ENCODE measurements at regions not wholly inside any gene's neighbourhood (a gene's known extent, or its start where the extent isn't known, plus 50 kb on each side); places are given as distances from the start of the nearest gene placed in this dataset.

- ChIA-PET POLR2A (no interaction called here), CTCF (interaction anchor here (0.5 to 1.3 kb wide), 4 partner anchors 12 to 1306 kb away, joined by 3 to 4 read pairs (median 3); no protein-coding TSS in a partner anchor)
- no peaks in the 10 kb centered on the region for H3K9me3 Mint-ChIP-seq (ENCODE audit: unreplicated experiment)
- no TSS peak for BruUV-seq (replicated peaks)
- TF ChIP-seq, protein P1, sequence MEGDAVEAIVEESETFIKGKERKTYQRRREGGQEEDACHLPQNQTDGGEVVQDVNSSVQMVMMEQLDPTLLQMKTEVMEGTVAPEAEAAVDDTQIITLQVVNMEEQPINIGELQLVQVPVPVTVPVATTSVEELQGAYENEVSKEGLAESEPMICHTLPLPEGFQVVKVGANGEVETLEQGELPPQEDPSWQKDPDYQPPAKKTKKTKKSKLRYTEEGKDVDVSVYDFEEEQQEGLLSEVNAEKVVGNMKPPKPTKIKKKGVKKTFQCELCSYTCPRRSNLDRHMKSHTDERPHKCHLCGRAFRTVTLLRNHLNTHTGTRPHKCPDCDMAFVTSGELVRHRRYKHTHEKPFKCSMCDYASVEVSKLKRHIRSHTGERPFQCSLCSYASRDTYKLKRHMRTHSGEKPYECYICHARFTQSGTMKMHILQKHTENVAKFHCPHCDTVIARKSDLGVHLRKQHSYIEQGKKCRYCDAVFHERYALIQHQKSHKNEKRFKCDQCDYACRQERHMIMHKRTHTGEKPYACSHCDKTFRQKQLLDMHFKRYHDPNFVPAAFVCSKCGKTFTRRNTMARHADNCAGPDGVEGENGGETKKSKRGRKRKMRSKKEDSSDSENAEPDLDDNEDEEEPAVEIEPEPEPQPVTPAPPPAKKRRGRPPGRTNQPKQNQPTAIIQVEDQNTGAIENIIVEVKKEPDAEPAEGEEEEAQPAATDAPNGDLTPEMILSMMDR (IDR thresholded peaks at IDR 0.05; ENCODE audit: unreplicated experiment), result no peak
- no peak overlapping the region for H3K27ac Mint-ChIP-seq (ENCODE audit: low read depth, unreplicated experiment)
- peaks cover 6% of the 10 kb centered on the region for H3K4me1 Mint-ChIP-seq (ENCODE audit: insufficient read depth, unreplicated experiment)
- no peaks in the 10 kb centered on the region for H3K36me3 Mint-ChIP-seq (ENCODE audit: insufficient read depth, unreplicated experiment)
- H3K27me3 Mint-ChIP-seq (ENCODE audit: insufficient read depth, unreplicated experiment), result peaks cover 75% of the 10 kb centered on the region
- no peak for DNase-seq (ENCODE audit: unreplicated experiment)
- no peak overlapping the region for H3K4me3 Mint-ChIP-seq (ENCODE audit: unreplicated experiment)
- intact Hi-C loops (cut with micrococcal nuclease), result no loop called here
Observed at GRCh38 chr10:50992356-50992901, 81.9 kb upstream of the PRKG1 start.

DNA sequence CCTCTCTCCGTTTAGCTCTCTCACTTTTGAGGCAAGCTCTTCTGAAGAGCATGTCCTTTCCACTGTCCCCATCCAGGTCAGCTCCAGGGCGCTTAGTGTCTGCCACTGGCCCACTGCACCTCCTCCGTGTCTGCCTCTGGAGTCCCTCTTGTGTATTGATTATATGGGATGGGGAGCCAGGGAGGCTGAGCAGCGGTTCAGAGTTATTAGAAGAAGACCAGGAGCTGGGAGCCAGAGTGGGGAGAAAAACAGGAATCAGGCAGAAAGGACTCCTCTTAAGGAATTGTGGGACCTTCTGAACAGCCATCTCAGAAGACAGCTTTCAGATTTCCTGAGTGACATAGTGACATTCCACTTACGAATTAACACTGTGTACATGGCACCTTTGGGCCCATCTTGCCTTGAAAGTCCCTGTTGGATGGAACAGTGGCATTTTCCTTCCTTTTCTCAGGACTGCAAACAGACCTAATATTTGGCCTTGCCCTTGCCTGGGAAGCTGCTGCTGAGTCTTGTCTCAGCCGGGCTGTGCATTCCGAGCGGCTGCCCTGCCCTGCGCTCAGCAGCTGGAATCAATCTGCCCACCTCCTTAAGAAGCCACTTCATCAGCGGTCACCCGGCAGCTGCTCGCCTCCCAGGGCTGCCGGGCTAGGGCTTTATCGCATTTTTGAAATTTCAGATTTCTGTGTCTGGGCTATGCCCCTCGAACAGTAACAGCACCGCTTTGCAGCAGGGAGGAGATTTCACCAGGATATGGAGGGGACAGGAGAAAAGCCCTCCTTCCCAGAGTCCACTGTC, 81.1 kb upstream of the PRKG1 start:
- TF ChIP-seq, protein P1 (IDR thresholded peaks at IDR 0.05; ENCODE audit: unreplicated experiment), result no peak
- ChIA-PET POLR2A (no interaction called here), CTCF (interaction anchor here (0.5 to 0.8 kb wide), 3 partner anchors 1059 to 1306 kb away, joined by 3 read pairs; no protein-coding TSS in a partner anchor)
- H3K27ac Mint-ChIP-seq (ENCODE audit: low read depth, unreplicated experiment), result no peak overlapping the region
- H3K36me3 Mint-ChIP-seq (ENCODE audit: insufficient read depth, unreplicated experiment), result no peaks in the 10 kb centered on the region
- intact Hi-C loops (cut with micrococcal nuclease), result no loop called here
- DNase-seq (ENCODE audit: unreplicated experiment), result no peak
- no TSS peak for BruUV-seq (replicated peaks)
- H3K4me1 Mint-ChIP-seq (ENCODE audit: insufficient read depth, unreplicated experiment), result peaks cover 6% of the 10 kb centered on the region
- H3K9me3 Mint-ChIP-seq (ENCODE audit: unreplicated experiment), result no peaks in the 10 kb centered on the region
- H3K4me3 Mint-ChIP-seq (ENCODE audit: unreplicated experiment), result no peak overlapping the region
- peaks cover 79% of the 10 kb centered on the region for H3K27me3 Mint-ChIP-seq (ENCODE audit: insufficient read depth, unreplicated experiment)

DNA sequence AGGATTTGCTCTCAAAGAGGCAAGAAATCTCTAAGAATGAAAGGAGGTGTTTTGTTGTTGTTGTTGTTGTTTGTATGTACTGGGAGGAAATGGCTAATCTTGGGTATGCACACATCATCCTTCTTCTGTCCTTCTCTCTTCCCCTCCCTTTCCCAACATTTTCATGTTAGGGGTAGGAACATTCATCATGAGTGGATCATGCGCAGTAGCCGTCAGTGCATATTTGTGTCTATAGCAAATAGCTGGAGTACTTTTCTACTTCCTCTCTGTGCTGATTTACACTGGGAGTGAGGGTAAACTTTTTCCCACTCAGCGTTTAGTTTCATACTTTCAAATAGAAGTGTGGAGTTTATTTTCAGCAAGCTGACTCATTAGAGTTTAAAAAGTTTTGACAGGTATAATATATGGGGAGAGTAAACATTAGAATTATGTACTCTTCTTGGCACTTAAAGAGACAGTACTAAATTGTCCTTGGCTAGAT, 80.5 kb upstream of the PRKG1 start:
- no TSS peak for BruUV-seq (replicated peaks)
- Mint-ChIP-seq H3K4me3 (ENCODE audit: unreplicated experiment) (no peak overlapping the region), H3K27ac (ENCODE audit: low read depth, unreplicated experiment) (no peak overlapping the region), H3K27me3 (ENCODE audit: insufficient read depth, unreplicated experiment) (peaks cover 86% of the 10 kb centered on the region), H3K9me3 (ENCODE audit: unreplicated experiment) (no peaks in the 10 kb centered on the region), H3K36me3 (ENCODE audit: insufficient read depth, unreplicated experiment) (no peaks in the 10 kb centered on the region), H3K4me1 (ENCODE audit: insufficient read depth, unreplicated experiment) (peaks cover 6% of the 10 kb centered on the region)
- TF ChIP-seq, protein P1 (IDR thresholded peaks at IDR 0.05; ENCODE audit: unreplicated experiment), result no peak
- ChIA-PET POLR2A (no interaction called here), CTCF (interaction anchor here (0.8 kb wide), 1 partner anchor 1212 kb away, joined by 3 read pairs; no protein-coding TSS in a partner anchor)
- intact Hi-C loops (cut with micrococcal nuclease), result no loop called here
- DNase-seq (ENCODE audit: unreplicated experiment), result no peak

DNA sequence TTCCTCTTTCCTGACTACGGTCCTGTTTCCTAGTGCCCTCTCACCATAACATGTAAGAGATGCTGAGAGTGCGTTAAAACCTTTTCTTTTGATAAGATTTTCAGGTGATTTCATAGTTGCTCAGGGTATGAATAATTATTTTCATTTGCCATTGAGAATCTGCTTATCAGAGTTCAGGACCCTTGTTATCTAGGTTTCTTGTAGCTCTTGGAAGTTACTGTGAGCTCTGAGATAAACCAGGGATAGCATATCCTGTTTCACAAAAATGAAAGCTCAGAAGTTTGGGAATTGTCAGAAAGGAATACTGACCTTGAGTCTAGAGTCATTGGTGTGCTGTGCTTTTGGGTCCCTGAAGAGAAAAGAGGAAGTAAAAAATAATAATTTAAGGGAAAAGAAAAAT, 76.8 kb upstream of the PRKG1 start:
- H3K27me3 Mint-ChIP-seq (ENCODE audit: insufficient read depth, unreplicated experiment), result peaks cover 71% of the 10 kb centered on the region
- no peak overlapping the region for H3K27ac Mint-ChIP-seq (ENCODE audit: low read depth, unreplicated experiment)
- BruUV-seq (replicated peaks), result no TSS peak
- H3K36me3 Mint-ChIP-seq (ENCODE audit: insufficient read depth, unreplicated experiment), result no peaks in the 10 kb centered on the region
- no peak overlapping the region for H3K4me3 Mint-ChIP-seq (ENCODE audit: unreplicated experiment)
- ChIA-PET POLR2A (no interaction called here), CTCF (interaction anchor here (0.7 kb wide), 2 partner anchors 15 to 963 kb away, joined by 3 read pairs; no protein-coding TSS in a partner anchor)
- no peak for DNase-seq (ENCODE audit: unreplicated experiment)
- TF ChIP-seq, protein P1 (IDR thresholded peaks at IDR 0.05; ENCODE audit: unreplicated experiment), result no peak
- peaks cover 6% of the 10 kb centered on the region for H3K4me1 Mint-ChIP-seq (ENCODE audit: insufficient read depth, unreplicated experiment)
- intact Hi-C loops (cut with micrococcal nuclease), result no loop called here
- no peaks in the 10 kb centered on the region for H3K9me3 Mint-ChIP-seq (ENCODE audit: unreplicated experiment)

All from MCF 10A (cell line).